ENCODE measurements at regions not wholly inside any gene's neighbourhood (a gene's known extent, or its start where the extent isn't known, plus 50 kb on each side); places are given as distances from the start of the nearest gene placed in this dataset.

DNA sequence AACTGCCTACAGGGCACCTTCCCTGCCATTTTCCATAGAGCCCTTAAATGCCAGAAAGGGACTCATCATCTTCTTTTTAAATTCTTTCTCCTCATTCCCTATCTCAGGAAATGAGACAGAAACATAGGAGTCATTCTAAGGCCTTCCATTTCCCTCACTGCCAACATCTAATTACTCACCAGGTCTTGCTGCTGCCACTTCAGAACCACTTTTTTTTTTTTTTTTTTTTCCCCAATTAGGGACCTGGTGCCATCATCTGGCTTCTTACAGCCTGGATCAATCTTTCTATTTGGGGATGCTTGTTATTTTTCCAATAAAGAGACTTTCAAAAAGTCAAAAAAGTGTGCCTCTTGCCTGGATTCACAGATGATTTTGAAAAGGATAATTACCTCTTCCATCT, 373.4 kb downstream of the LPIN1 start:
- TF ChIP-seq, protein P1, sequence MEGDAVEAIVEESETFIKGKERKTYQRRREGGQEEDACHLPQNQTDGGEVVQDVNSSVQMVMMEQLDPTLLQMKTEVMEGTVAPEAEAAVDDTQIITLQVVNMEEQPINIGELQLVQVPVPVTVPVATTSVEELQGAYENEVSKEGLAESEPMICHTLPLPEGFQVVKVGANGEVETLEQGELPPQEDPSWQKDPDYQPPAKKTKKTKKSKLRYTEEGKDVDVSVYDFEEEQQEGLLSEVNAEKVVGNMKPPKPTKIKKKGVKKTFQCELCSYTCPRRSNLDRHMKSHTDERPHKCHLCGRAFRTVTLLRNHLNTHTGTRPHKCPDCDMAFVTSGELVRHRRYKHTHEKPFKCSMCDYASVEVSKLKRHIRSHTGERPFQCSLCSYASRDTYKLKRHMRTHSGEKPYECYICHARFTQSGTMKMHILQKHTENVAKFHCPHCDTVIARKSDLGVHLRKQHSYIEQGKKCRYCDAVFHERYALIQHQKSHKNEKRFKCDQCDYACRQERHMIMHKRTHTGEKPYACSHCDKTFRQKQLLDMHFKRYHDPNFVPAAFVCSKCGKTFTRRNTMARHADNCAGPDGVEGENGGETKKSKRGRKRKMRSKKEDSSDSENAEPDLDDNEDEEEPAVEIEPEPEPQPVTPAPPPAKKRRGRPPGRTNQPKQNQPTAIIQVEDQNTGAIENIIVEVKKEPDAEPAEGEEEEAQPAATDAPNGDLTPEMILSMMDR (IDR thresholded peaks at IDR 0.05): no peak
- no peak for TF ChIP-seq EZH2 (IDR thresholded peaks at IDR 0.05)
